ENCODE measurements at regions not wholly inside any gene's neighbourhood (a gene's known extent, or its start where the extent isn't known, plus 50 kb on each side); places are given as distances from the start of the nearest gene placed in this dataset.

DNA sequence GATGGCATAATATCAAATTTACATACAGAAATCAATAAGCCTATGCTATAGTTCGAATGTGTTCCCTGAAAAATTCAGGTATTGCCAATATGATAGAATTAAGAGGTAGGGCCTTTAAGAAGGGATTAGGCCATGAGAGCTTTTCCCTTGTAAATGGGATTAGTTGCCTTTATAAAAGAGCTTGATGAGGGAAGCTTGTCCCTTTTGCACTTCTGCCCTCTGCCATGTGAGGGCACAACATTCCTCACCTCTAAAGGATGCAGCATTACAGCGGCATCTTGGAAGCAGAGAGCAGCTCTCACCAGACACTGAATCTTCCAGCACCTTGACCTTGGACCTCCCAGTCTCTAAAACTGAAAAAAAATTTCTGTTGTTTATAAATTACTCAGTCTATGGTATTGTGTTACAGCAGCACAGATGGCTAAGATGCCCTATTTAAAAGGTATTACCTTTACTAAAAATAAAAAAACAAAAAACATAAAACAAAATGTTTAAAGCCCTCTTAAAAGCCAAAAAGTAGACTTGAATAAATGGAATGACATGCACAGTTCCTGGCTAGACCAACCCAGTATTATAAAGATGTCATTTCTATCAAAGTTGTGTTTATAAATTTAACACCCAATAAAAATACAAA, 909.6 kb downstream of the REEP3 start:
- no peak for TF ChIP-seq TAF1 (IDR thresholded peaks at IDR 0.05; ENCODE audit: borderline replicate concordance, low read depth, low read length)
- TF ChIP-seq POLR2A (IDR thresholded peaks at IDR 0.05; ENCODE audit: low read depth, low read length), result no peak

Data from GM12892 (cell line).